ENCODE measurements at regions not wholly inside any gene's neighbourhood (a gene's known extent, or its start where the extent isn't known, plus 50 kb on each side); places are given as distances from the start of the nearest gene placed in this dataset.
A peak's percentile ranks its signal among the peaks of the same experiment; 100 is the strongest.

DNA sequence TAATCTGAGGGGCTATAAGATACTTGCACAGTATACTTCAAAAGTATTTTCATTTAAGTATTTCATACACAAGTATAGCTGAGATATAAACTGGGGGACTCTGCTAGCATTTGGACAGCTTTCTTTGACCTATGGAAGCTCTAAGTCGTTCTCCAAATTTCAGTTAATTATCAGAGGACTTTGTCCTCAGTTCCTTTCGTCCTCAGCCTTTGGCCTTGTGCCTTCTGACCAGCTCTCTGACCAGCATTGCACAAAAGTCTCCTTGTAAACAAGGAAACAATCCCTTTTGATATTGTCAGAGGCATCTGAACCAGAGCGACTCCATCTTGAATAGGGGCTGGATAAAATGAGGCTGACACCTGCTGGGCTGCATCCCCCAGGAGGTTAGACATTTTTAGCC lies 464.0 kb upstream of the FAM241A start:
- no peak for DNase-seq

DNA sequence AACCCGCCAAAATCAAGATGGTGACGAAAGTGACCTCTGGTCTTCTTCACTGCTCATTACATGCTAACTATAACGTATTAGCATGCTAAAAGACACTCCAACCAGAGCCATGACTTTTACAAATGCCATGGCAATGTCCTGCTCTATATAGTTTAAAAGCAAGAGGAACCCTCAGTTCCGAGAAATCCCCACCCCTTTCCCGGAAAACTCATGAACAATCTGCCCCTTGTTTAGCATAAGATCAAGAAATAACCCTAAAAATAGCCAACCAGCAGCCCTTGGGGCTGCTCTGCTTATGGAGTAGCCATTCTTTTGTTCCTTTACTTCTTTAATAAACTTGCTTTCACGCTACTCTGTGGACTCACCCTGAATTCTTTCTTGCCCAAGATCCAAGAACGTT lies 463.5 kb upstream of the FAM241A start:
- DNase-seq = no peak

DNA sequence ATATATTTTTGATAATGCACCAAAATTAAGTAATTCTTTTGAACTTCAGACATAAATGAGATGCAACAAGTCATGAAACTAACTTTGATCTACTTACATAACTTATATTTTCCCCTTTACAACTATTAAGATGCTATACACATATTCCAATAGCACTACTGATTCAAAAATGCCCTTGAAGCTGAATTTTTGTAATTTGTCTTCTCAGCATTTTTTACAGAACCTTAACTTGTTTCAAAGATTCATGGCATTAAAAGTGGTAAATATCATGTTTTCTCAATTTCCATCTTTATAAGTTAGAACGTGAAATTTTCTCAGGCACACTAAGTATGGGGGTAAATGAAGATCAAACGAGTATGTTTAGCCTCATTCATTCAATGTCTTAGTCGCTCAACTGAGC lies 460.0 kb upstream of the FAM241A start:
- no peak for DNase-seq

DNA sequence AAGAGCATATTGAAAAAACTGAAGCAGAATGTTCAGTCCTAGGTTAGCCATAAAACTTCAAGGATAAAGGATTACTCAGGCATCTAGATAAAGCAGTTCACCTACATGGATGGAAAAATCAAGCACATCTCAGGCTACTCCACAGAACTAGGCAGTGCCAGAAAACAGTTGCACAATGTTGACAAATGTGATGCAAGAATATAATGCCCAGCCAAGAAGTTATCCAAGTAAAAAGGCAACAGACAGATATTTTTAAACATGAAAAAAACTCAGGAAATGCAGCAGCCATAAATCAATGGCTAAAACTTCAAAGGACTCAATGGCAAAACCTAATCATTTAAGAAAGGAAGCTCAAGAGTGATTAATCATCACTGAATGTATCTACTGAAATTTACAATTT lies 456.0 kb upstream of the FAM241A start:
- DNase-seq = no peak

DNA sequence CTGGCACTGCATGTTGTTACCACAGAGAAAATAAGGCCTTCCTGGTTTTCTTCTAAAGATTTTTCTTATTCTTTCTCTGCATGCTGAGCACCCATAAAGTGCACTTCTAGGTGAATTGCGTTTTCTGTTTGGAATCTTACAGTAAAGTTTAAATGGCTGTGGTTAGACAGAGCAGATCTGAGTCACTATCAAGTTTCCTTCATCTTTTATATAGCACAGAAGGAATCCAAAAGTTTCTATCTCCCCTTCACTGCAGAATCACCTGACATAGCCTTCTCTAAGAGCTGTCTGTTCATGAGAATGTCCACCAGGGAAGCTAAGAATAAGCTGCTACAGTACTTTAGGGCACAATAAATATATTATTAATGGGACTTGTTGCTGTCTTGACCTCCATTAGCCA lies 455.5 kb upstream of the FAM241A start:
- no peak for DNase-seq

DNA sequence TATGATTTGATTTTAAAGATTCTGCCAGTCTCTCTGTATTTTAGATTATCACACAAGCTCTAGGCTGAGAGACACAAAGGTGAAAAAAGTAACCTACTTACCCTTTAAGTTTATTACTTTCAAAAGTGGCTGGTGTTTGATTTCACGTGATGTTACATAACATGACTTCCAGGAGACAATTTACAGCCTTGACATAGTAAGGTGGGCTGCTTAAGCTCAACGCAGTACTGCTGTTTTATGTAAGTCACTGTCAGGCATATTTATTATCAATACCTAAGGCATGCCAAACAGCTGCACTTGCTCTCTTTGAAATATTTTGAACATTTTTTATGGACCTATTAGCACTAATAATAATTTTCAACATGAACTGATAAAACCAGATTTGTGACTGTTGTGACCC lies 451.5 kb upstream of the FAM241A start:
- no peak for DNase-seq

DNA sequence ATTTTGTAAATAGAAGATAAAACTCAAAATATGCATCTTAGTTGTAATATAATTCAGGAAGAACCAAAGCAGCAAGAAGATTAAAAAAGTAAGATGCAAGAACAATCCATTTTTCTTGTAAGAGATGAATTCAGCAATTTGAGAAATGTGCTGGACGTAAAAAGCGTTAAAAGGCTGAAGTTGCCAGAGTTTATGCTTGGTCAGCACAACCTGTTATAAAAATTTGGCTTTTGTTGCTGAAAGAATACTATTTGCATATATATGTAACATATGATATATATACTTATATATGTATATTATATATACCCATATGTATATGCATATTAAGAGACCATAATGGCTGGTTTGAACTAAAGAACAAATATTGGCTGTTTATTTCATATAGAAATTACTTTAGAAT lies 449.6 kb upstream of the FAM241A start:
- no peak for DNase-seq

DNA sequence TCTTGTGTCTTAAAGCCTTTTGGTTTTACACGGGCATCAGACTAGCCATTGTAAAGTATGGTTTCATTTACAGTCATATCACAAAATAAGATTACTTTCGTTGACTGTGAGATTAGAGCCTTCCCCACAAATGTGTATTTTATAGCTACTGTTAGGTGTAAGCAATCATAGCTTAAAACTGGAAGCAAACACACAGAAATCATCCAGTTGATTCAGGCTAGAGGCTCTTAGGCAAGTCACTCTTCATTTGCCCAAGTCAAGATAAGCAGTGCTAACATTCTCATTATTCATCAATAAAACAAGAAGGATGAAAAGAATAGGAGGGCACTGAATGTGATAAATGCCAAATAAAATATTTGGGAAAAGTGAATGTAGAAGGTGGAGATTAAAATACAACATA lies 448.7 kb upstream of the FAM241A start:
- no peak for DNase-seq

DNA sequence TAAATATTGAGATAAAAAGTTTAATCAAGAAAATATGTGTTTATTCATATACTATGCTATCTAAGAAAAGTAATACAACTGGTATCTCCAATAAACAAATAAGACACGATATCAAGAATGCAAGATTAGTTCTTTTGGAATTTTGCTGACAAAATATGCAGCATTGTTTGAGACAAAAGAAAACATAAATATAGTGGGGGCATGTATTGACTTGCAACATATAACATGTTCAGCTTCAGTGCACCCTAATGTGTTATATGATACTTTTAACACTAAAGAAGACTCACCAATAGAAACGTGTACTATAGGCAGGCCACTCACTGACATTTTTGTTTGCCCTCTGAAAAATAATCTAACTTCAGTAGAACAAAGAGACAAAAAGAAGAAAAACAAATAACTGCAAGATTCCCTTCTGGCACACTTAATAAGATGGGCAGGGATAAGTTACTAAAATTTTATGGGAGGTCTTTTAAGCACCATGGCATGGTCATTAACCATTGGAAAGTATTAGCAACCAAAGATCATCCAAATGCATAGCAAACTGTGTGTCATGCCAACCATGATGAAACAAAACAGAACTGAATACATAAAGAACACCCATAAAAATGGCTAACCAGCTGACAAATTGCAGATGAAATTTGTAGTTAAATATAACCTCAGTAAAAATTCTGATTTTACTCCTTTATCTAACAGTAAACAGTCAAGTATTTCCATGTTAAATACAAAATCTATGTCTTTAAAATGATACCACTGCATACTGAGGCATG lies 447.9 kb upstream of the FAM241A start:
- no peak for DNase-seq

DNA sequence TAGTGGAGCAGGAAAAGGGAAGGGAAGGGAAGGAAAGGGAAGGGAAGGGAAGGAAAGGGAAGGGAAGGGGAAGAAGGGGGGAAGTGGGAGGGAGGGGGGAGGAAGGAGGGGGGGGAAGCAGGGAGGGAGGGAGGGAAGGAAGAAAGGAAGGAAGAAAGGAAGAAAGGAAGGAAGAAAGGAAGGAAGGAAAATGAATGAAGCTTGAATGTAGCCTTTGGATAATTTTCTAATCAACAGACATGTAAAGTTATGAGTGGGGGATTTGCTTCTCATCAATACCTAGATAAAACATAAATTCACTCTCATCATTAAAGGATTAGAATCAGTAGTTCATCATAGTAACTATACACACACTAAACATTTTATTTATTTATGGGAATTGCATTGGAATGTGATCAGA lies 446.9 kb upstream of the FAM241A start:
- DNase-seq = no peak

DNA sequence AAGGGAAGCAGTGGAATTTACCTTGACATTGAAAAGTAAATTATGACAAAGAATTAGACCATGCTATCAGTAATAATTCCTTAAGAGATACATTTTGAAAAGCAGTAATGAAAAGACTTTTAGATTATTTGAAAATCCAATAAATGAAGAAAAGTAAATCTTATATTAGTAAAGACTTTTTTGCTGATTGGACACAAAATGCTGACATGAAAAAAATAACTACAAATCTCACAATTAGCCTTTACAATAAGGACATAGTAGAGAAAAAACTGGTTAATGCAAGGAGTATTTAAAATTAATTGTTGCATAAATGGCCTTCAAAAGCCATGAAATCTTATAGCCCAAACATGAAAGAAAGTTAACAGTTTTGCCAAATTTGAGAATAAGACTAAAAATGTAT lies 446.1 kb upstream of the FAM241A start:
- DNase-seq = no peak

DNA sequence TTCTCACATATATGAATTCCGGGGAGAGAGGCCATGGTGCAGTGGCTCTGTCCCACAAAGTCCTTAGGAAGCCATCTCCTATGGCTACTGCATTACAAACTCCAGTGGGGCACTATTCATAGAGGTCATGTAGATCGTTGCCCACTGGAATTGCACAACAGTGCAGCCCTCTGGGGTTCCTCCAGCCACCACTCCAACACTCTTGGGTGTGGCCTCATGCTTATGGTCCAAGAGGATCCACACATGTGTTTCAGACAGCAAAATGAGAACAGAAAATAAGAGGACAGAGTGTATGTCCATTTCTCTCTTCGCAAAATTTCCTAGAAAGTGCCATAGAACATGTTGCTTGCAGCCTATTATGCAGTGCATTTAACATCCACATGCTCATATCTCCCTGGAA lies 444.2 kb upstream of the FAM241A start:
- DNase-seq = no peak

DNA sequence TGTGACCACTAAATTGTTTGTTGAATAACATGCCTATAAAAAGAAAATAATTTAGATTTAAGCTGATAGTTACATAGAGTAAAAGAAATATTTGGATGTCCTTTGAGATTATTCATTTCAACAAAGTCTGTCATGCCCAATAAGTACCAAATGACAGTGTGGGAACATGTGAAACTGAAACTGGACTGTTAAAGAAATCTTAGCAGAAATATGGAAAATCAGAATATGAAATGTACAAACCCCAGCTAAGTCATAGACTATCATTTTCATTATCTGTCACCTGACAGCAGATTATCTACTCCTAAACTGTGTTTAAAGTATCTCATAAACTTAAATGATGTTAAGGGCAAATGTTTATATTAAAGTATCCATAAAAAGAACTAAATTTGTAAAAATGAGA lies 437.8 kb upstream of the FAM241A start:
- DNase-seq = no peak

DNA sequence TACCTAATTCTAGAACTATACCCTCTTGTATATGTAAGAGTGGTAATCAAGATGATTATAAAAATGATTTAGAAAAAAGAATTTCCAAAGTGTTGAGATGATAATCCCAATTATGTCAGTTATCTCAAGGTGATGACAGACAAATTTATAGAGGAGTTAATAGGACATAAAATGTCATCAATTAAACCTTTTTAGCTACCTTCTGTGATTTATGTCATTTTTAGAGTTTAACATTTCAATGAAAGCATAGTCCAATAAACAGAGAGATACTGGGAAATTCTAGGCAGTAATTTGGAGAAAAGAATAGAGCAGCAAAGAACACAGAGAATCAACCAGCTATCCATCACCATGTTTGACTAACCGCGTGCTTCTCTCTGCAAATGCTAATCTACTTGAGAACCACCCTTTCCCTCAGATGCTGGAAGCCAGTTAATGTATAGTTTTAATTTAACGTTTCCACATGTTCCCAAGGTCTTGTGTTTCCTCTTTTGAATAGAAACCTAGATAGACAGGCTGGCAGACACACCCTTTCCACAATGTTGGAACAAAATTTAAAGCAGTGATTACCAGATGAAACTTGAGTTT lies 433.1 kb upstream of the FAM241A start:
- peak; percentile 25 for DNase-seq

DNA sequence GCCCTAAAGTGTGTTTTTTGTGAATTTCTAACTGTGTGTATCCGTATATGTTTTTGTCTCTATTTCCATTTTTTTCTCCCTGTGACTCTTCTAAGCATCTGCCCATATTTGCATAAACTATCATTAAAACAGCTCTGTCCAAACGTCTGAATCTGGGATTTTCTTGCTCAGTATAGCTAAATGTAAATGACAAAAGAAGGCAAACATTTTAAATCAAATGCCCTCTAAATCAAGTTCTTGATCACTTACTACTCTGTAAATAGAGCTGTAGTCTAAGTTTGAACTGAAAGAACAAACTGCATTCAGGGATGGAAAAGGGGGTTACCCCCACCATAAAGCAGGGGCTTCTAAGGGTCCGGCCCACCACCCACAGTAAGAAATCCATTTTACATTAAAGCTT lies 432.0 kb upstream of the FAM241A start:
- no peak for DNase-seq

DNA sequence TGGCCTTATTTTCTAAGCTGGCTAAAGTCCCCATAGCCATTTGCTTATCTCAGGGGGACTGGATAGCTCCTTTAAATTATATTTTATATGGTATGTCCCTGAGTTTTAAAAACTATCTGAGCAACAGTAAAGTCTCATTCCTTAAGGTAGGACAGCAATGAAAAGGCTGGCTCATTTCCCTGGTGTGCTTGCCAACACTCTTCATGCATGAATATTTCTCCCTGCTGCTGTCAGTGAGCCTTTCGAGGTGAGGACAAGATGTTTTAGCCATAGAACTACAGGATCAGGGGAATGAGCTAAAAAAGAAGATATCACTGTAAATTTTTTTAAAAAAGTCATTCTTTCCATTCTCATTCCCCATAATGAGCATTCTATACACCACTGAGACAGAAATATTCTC lies 427.3 kb upstream of the FAM241A start:
- DNase-seq = peak; percentile 51

DNA sequence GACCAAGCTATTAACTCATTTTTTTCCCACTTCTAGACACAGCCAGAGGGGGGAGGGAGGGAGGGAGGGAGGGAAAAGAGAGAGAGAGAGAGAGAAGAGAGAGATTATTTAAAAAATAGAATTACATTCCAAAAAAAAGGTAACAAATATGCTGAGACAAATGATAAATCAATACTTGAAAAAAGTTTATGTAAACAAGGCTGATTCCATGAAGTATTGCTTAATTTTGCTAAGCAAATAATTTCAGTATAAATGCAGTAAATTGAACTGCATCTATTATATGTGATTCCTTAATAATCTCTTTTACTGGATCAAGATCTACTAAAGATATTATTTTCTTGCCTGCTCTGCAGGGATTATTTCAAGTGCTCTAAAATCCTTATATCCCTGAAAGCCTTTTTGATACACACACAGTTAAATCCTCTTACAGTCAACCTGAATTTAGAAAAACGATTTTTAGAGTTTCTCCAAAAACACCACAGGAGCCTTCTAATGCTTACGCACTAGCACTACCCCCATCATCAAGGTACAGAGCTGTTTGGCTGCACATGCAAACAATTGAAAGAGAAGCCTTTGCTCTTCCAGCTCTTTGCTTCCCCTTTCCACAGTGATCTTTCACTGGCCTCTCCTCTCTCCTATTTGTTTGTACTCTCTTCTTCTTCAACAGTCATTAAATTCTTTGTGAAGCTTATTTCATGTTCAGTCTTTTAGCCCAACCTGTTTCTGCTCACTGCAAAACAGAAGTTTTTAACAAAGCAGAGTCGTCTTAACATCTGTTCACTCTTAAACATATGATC lies 426.3 kb upstream of the FAM241A start:
- no peak for DNase-seq

DNA sequence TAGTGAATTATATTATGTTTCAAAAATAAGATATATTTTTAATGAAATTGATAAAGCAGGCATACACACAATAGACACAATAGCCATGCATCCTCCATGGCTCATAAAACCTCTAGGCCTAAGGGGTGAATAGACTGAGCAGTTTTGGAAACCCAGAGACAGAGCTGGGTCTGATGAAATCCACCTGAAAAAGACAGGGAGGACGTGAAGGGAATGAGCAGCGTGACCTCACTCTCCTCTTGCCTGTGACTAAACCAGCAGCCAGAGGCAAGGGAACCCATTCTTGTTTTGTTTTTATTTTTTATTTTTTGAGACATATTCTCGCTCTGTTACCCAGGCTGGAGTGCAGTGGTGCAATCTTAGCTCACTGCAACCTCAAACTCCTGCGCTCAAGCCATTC lies 424.4 kb upstream of the FAM241A start:
- DNase-seq = no peak

DNA sequence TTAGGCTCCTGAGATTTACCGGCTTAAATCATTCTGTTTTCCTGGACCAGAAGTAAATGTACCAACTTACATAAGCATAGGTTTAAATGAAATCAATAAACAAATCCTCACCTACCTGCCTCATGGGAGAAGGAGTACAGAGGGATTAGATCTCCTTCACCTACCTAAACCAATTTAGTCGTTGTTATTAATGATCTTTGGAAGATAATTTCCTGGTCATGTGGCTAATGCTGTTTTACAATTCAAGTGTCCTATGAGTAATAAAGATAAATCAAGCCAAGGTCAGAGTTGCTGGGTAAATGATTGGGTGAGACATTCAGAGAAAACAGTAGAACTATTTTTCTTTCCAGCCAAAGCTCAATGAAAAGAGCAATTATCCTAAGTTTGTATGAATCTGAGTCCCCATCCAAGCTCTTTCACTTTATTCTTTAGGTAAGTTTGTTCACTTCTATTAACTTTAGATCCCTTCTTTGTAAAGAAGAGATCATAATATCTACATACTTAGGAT lies 423.0 kb upstream of the FAM241A start:
- DNase-seq = no peak

DNA sequence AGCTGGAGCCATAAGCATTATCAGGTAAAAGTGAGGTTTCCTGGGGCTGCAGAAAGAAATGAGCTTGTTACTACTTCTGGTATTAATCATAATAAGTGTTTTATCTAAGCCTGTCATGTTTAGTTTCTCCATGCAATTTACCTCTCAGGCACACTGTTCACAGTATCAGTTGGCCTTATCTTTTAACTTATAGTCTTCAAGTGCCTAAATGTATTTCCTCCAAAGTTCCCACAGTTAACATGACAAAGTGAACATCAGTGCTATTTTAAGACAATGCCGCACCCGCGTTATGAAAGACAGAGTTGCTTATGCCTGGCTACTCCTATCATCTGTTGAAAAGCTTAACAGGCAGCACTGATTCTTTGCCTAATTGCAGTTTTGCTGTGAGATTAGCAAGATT lies 408.7 kb upstream of the FAM241A start:
- DNase-seq = no peak

DNA sequence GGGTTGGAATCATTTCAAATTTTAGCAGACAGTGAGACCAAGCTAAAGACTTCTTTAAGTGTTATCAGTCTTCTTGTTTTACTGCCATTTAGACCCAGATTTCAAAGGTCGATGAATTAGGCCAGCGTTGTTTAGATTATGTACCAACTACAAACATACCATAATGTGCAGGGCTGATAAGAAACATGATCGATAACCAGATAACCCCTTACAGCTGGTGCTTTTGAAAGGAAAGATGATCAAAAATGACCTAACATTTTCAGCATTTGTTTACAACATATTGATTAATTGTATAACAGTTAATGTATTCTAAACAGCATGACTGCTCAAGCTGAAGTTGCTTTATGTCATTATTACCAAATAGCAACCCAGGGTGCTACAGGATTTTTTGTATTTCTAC lies 400.4 kb upstream of the FAM241A start:
- DNase-seq = no peak

DNA sequence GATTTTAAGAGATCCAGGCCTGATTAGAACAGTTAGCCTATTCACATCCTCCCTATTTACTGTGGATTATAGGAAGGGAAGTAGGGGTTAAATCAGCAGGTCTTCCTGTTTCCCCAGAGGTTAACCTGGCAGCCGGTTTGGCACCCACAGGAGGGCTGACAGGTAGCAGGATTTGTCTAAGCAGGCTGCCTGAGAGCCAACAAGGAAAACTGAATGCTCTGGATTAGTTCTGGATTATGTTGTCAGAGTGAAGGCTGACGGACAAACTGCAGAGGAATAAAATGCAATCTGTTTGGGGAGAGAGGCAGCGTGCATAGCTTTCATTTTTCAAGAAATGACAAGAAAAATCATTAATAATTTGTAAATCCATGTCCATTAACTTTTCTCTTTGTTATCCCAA lies 397.1 kb upstream of the FAM241A start:
- no peak for DNase-seq

DNA sequence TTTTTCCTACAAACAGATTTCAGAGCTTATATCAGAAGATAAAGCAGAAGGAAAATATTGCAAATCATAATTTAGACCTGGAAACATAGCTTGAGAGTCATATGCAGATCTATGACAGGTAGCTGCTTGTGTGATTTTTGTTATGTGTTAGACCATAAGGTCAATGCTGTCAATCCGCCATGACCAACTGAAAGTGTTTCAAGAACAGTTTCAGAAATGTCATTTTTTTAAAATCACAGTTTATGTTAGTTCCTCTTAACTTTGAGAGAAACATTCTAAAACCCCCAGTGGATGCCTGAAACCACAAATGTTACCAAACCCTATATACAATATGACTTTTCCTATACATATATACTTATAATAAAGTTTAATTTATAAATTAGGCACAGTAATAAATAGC lies 391.3 kb upstream of the FAM241A start:
- no peak for DNase-seq

DNA sequence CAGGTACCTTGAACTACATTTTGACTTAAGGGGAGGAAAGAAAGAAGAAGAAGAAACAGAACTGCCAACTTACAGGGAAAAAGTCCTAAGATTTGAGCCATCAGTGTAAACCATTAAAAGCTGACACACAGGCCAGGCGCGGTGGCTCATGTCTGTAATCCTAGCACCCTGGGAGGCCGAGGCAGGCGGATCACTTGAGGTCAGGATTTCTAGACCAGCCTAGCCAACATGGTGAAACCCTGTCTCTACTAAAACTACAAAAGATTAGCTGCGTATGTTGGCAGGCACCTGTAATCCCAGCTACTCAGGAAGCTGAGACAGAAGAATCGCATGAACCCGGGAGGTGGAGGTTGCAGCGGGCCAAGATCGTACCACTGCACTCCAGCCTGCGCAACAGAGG lies 389.7 kb upstream of the FAM241A start:
- no peak for DNase-seq
